Hepatic stellate cell (primary cell): ENCODE measurements at regions not wholly inside any gene's neighbourhood (a gene's known extent, or its start where the extent isn't known, plus 50 kb on each side); places are given as distances from the start of the nearest gene placed in this dataset.
"Not testable (repeated sequence)": the region's sequence is repeated elsewhere in the genome, so short reads cannot be mapped to it uniquely, and the experiment has no call there.

Experiments used
- DNase-seq: peaks from one replicate; pipeline ENCODE4 v3.0.0; 2011; ENCODE audit warnings: low spot score

- no peak for DNase-seq
Measured at GRCh38 chrX:136975684-136976470, 57.9 kb downstream of the GPR101 start.

DNA sequence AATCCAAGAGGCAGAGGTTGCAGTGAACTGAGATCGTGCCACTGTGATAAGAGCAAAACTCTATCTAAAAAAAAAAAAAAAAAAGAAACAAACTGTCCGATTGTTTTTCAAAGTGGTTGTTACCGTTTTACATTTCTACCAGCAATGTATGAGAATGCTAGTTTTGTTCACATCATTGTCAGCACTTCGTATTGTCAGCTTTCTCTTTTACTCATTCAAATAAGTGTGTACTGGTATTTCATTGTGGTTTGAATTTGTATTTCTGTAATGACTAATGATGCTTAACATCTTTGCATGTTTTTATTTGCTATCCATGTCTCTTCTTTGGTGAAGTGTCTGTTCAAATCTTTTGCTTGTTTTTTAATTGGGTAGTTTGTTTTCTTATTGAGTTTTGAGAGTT lies 65.8 kb downstream of the GPR101 start:
- DNase-seq: no peak

DNA sequence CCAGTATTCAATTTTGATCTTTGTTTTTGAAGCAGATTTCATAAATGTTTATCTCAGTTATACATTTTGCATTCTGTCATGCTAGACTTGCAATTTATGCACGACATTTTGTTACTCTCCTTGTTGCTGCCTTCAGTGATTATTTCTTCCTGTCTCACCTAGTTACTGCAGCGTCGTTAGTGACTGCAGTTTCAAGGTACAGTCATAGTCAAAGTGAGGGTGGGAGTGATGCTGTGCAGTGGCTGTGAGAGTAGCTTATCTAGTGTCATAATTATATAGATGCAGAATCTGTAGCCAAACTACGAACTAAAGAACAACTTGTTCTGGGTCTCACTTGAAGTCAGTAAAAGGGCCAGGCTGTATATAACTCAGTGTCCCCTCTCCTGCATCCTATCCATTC lies 69.8 kb downstream of the GPR101 start:
- no peak for DNase-seq

DNA sequence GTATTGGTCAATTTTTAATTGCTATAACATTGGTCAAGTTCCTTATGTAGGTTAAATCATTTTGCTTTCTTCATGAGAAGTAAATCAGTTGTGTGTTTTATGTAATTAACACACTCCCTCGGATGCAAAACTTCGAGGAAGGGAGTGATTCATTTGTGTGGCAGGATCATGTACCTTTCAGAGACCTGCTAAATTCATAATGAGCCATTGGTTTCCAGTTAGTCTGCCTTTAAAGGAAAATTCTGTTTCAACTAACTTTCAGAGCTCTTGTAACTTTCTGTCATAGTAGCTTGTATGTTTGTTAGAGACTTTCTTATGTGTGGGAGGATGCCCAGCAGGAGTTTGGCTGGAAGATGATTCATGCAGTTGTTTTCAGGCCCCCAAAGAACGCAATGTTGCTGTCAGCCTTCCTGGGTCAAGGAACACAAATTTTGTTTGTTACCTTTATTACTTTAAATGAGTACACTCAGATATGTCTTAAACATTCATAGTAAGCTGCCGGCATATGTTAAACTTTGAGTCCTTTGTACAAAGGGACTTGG lies 72.1 kb downstream of the GPR101 start:
- DNase-seq: no peak

- peak; percentile 8 for DNase-seq
Measured at GRCh38 chrX:136954930-136955329, 74.4 kb upstream of the RBMX start.

DNA sequence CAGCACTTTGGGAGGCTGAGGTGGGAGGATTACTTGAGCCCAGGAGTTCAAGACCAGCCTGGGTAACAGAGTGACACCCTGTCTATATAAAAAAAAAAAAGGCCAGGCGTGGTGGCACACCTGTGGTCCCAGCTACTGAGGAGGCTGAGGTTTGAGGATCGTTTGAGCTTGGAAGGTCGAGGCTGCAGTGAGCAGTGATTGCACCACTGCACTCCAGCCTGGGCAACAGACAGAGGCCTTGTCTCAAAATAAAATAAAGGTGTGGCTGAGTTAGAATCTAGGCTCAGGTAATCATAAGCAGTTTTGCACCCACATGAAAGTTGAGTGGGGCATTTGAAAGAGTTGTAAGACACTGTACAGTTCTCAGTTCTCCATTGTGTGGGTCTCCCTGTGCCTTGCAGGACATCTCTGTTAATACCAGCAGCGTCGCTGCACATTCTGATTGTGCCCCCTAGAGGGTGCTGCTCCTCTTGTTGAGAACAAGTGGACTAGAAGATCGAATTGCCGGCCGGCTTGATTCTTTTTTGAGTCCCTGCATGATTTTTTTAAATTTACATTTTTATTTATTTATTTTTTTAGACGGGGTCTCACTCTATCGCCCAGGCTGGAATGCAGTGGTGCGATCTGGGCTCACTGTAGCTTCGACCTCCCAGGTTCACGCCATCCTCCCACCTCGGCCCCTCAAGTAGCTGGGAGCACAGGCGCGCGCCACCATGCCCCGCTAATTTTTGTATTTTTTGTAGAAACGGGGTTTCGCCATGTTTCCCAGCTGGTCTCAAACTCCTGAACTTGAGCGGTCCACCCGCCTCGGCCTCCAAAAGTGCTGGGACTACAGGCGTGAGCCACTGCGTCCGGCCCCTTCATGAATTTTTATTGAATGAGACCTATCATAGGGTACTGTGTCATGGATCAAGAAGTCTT lies 73.6 kb upstream of the RBMX start:
- peak; percentile 37 for DNase-seq

DNA sequence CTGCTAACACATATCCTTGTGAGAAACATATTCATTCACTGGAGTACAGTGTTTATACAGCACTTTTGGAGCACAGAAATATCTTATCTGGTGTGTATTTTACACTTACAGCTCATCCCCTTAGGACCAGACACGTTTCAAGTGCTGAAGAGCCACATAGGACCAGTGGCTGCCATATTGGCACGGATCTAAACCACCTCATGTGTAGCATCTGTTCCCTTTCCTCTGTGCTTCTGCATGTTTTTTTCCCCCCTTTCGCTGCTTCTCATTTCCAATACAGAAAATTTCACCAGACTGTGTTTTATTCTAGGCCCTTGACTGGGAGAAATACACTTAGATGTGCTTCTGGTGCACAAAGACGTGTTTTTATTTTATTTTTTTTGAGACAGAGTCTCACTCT lies 69.7 kb upstream of the RBMX start:
- no peak for DNase-seq

DNA sequence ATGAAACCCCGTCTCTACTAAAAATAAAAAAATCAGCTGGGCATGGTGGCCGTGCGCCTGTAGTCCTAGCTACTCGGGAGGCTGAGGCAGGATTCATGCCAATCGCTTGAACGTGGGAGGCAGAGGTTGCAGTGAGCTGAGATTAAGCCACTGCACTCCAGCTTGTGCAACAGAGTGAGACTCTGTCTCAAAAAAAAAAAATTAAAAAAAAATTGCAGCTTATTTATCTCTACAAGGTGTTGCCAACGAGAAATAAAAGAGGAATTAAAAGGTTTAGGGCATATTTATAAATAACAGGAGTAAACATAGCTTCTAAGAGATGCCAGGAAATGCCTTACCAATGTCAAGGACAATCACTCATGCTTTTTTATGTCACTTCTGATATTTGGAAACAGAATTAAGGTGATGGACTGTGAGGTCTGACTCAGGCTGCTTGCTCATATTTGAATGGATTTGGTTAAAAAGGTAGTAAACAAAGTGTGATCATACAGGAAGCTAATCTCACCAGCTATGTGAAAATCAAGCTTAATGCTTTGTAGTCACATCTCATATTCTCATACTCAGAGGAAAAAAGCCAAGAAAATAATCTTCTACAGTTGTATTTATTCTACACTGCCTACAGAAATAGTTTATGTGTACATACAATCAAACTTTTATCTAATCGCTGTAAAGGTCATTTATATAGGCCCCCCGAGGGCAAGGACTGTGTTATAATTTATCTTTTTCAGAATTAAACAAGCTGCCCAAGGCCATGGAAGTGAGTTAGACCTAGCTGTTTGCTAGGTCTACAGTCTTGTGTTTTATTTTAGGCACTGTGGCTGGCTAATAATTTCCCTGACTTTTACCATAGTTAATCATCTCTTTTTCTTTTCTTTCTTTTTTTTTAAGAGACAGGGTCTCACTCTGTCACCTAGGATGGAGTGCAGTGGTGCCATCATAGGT lies 61.1 kb upstream of the RBMX start:
- DNase-seq: no peak

DNA sequence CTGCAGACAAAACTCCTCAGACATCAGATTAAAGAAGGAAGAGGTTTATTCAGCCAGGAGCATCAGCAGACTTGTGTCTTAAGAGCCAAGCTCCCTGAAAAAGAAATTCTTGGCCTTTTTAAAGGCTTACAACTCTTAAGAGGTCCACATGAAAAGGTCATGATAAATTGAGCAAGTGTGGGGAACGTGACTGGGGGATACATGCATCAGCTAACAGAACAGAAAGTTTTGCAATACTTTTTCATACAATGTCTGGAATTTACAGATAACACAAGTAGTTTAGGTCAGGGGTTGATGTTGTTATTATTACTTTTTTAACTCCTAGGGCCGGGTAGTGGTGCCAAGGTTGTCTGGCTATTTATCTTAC lies 55.6 kb upstream of the RBMX start:
- DNase-seq: no peak

DNA sequence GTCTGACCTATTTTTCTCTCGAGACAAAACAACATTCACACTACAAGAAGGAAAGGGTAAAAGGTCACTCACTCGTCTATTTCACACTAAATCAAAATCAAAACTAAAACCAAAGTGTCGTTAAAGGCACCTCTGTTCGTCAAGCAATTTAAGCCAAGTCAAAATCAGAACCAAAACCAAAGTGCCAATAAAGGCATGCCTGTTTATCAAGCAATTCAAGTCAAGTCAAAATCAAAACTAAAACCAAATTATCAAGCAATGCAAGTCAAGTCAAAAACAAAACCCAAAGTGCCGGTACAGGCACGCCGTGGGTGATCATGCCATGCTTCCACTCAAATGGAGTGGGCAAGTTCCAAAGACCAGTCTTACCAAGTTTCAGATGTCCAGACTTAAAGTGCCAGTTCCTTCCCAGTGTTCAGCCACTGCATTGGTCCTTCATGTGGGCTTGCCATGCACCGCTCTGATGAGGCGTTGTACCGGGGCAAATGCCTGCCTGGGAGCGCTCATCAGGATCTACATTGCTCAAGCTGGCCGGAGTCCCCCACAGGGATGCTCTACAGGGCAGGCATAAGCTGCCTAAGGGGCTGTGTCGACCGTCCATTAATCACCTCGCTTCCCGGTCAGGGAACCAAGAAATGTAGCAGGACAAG lies 55.1 kb upstream of the RBMX start:
- DNase-seq: not testable (repeated sequence)

- not testable (repeated sequence) for DNase-seq
Measured at GRCh38 chrX:136934652-136935051, 54.1 kb upstream of the RBMX start.

- DNase-seq: no peak
Measured at GRCh38 chrX:136933611-136934145, 53.2 kb upstream of the RBMX start.

GRCh38 chrX:136931661-136932060 lies 51.1 kb upstream of the RBMX start:
- DNase-seq: no peak
